Ishikawa (cell line): ENCODE measurements at regions not wholly inside any gene's neighbourhood (a gene's known extent, or its start where the extent isn't known, plus 50 kb on each side); places are given as distances from the start of the nearest gene placed in this dataset.

Experiments used
- CEBPB ChIP-seq: IDR thresholded peaks from 2 replicates; pipeline ENCODE4 v1.6.1; 2012
- CREB1 ChIP-seq: IDR thresholded peaks from 2 replicates; pipeline ENCODE4 v1.6.1; 2012; ENCODE audit warnings: low read depth
- EGR1 ChIP-seq: IDR thresholded peaks from 2 replicates; pipeline ENCODE4 v1.6.1; 2012
- EP300 ChIP-seq: IDR thresholded peaks from 2 replicates; pipeline ENCODE4 v1.6.1; 2012; ENCODE audit warnings: borderline replicate concordance
- FOXM1 ChIP-seq: IDR thresholded peaks from 2 replicates; pipeline ENCODE4 v1.6.1; 2012; ENCODE audit warnings: low read depth, borderline replicate concordance
- NFIC ChIP-seq: IDR thresholded peaks from 2 replicates; pipeline ENCODE4 v1.6.1; 2012
- RAD21 ChIP-seq: IDR thresholded peaks from 2 replicates; pipeline ENCODE4 v1.6.1; 2012; ENCODE audit warnings: low read depth
- TCF12 ChIP-seq: IDR thresholded peaks from 2 replicates; pipeline ENCODE4 v1.6.1; 2012; ENCODE audit warnings: low read depth
- TEAD4 ChIP-seq: IDR thresholded peaks from 2 replicates; pipeline ENCODE4 v1.6.1; 2012
- YY1 ChIP-seq: IDR thresholded peaks from 2 replicates; pipeline ENCODE4 v1.6.1; 2012; ENCODE audit warnings: low read depth
- TF ChIP-seq, protein P1 (sequence below): IDR thresholded peaks from 2 replicates; pipeline ENCODE4 v1.6.1; 2012; ENCODE audit warnings: low read depth, mild to moderate bottlenecking
- TF ChIP-seq, protein P2 (sequence below): IDR thresholded peaks from 2 replicates; pipeline ENCODE4 v1.6.1; 2012

DNA sequence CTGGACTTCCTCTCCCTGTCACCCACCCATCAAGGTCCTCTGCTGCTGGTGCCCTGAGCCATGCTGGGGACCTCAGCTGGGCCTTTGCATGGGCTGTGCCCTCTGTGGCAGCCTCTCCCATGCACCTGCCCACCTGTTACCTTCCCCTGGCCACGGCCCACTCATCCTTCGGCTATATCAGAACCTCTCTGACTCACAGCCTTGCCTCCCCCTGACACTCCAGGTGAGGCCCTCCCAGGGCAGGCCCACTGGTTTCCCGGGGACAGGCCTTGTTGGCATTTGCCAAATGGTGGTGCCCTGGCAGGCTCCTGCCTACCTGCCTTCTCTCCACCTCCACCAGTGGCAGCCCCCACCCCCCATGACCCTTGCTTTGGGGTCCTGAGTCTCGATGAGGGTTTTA lies 73.7 kb upstream of the PRR5 start:
- TF ChIP-seq EP300 (no peak), RAD21 (no peak), TCF12 (no peak), YY1 (no peak), EGR1 (no peak), NFIC (no peak), CEBPB (no peak), CREB1 (no peak), TEAD4 (no peak), FOXM1 (no peak)
- TF ChIP-seq, protein P1, sequence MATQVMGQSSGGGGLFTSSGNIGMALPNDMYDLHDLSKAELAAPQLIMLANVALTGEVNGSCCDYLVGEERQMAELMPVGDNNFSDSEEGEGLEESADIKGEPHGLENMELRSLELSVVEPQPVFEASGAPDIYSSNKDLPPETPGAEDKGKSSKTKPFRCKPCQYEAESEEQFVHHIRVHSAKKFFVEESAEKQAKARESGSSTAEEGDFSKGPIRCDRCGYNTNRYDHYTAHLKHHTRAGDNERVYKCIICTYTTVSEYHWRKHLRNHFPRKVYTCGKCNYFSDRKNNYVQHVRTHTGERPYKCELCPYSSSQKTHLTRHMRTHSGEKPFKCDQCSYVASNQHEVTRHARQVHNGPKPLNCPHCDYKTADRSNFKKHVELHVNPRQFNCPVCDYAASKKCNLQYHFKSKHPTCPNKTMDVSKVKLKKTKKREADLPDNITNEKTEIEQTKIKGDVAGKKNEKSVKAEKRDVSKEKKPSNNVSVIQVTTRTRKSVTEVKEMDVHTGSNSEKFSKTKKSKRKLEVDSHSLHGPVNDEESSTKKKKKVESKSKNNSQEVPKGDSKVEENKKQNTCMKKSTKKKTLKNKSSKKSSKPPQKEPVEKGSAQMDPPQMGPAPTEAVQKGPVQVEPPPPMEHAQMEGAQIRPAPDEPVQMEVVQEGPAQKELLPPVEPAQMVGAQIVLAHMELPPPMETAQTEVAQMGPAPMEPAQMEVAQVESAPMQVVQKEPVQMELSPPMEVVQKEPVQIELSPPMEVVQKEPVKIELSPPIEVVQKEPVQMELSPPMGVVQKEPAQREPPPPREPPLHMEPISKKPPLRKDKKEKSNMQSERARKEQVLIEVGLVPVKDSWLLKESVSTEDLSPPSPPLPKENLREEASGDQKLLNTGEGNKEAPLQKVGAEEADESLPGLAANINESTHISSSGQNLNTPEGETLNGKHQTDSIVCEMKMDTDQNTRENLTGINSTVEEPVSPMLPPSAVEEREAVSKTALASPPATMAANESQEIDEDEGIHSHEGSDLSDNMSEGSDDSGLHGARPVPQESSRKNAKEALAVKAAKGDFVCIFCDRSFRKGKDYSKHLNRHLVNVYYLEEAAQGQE: no peak
- TF ChIP-seq, protein P2, sequence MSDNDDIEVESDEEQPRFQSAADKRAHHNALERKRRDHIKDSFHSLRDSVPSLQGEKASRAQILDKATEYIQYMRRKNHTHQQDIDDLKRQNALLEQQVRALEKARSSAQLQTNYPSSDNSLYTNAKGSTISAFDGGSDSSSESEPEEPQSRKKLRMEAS: no peak
